ENCODE measurements at regions not wholly inside any gene's neighbourhood (a gene's known extent, or its start where the extent isn't known, plus 50 kb on each side); places are given as distances from the start of the nearest gene placed in this dataset.
"Not testable (repeated sequence)": the region's sequence is repeated elsewhere in the genome, so short reads cannot be mapped to it uniquely, and the experiment has no call there.

DNA sequence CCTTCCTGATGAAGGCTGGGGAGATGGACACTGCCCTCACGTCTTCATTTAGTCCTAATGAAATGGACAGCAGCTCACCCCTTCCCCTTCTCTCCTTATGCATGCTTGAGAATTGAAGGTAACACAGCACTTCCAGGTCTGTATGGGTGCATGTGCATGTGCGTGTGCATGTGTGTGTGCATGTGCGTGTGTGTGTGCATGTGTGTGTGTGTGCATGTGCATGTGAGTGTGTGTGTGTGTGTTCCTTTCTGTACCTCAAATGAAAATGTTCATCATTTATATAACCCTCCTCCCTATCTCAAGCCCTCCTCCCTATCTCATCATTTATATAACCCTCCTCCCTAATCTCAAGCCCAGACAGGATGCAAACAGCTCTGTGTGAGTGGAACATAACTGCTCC, 444.8 kb downstream of the MAT2B start:
- DNase-seq (ENCODE audit: low read depth): no peak

DNA sequence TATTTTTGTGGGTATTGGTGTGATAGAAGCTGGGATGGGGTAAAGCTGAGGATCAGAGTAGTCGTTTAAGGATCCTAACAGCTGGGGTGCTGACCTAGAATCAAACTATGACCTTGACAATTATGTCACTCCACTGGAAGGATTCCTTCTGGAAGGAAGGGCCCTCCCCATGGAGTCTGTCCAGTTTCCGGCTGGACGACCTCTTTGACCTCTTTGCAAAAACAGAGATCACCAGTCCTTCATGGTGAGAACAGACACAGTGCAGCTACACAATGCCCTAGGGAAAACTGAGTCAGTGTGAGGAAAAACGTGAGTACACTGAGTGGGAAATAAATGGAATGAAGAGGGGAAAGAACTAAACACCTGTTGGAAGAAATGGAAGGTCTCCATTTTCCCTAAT, 445.6 kb downstream of the MAT2B start:
- DNase-seq (ENCODE audit: low read depth): no peak

DNA sequence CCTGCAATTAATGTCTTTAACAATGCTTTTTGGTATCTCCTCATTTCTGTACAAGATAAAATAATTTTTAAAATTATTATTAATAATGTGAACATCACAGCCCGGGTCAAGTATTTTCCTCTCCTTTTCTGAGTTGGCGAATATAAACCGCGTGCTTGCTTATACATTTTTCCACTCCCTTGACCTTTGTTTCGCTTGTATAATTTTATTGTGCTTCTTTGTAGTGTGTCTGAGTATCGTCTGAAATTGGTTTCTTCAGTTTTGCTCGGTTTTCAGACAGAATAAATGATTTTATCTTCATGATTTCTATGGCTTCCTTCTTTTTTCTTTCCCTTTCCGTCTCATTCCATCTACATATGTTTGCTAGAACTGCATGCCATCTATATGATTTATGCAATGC, 448.5 kb downstream of the MAT2B start:
- no peak for DNase-seq (ENCODE audit: low read depth)

DNA sequence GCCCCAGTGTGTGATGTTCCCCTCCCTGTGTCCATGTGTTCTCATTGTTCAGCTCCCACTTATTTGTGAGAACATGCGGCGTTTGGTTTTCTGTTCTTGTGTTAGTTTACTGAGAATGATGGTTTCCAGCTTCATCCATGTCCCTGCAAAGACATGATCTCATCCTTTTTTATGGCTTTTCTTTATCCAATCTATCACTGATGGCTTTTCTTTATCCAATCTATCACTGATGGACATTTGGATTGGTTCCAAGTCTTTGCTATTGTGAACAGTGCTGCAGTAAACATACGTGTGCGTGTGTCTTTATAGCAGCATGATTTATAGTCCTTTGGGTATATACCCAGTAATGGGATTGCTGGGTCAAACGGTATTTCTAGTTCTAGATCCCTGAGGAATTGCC, 455.8 kb downstream of the MAT2B start:
- not testable (repeated sequence) for DNase-seq (ENCODE audit: low read depth)

DNA sequence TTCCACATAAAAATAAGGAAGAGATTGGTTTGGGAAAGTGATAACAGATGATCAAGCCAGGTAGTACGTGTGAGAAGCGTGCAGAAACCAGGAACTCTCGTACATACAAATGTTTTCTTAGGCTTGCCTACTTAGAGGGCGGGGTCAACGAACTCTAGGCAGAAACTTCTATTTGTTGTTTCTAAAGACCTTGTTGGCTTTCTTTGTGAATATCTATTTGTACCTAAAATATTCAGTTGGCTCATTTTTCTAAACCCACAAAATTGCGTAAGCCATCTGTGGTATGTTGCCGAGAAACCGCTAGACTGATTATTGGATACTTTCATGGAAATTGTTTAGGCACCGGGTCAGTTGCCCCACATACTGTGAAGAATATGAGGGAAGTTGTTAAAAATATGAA, 458.5 kb downstream of the MAT2B start:
- DNase-seq (ENCODE audit: low read depth): no peak

DNA sequence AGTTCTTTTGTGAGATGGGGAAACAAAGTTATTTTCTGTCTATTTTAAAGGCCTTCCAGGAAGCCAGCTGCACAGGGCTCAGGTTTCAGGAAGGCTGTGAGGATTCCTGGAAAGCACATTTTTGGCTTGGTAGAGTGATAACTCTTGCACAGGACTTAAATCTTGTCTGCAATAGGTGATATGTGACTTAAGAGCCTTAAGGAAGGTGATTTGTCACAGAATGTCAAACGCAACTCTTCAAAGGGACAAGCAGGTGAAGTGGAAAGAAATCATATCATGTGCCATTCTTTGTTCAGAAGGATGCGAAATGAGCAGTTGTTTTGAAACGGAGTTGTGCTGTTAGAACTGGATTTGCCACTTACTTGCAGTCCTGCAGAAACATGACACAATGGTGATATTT, 459.3 kb downstream of the MAT2B start:
- no peak for DNase-seq (ENCODE audit: low read depth)

DNA sequence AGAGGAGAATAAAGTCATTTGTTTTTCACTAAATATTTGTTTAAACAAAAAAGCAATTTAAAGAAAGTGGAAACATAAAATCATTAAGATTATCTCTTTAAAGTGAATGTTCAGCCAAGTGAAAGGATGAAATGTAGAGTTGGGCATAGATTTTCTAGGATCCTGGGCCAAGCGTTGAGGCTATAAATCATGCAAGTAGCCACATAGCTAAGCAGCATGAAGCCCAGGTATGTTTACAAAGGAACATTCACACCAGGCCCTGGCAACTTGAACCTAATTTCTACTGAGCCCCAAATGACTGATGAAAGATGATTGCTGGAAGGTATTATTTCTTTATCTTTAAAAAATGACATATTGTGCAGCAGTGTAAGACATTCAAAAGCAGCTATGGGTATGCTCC, 461.8 kb downstream of the MAT2B start:
- DNase-seq (ENCODE audit: low read depth): no peak

DNA sequence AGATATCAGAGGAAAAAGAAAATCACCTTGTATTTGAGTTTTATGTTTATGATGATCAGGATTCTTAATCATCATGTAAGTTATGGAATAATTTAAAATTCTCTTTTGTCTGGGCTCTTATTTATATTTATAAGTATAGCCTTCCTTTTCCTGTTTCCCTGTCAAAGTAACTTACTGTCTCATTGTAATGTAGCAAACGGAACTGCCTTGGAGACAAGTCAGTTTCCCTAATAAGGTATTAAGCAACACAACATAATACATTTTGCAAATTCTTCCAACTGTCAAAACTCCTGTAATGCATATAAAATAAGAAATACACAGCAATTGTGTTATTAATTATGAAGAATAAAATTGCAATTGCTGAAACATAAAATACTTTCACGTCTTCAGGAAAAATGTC, 463.2 kb downstream of the MAT2B start:
- DNase-seq (ENCODE audit: low read depth): no peak

DNA sequence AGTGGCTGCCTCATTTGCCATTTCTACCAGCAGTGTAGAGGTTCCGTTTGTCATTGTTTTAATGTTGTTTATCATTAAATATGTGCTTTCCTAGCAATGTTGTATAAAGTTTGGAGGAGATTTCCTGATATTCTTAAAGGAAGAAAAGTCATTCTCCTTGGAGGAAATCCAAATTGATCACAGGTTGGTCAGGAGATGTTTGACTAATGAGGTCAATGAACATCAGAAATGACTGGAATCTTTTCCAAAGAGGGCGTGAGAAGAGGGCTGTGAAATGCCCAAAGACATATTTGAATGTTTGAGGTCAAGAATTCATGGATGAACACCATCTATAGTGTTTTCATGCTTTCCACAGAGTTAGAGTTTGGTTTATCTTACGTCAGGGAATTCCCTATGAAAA, 471.3 kb downstream of the MAT2B start:
- DNase-seq (ENCODE audit: low read depth): no peak

DNA sequence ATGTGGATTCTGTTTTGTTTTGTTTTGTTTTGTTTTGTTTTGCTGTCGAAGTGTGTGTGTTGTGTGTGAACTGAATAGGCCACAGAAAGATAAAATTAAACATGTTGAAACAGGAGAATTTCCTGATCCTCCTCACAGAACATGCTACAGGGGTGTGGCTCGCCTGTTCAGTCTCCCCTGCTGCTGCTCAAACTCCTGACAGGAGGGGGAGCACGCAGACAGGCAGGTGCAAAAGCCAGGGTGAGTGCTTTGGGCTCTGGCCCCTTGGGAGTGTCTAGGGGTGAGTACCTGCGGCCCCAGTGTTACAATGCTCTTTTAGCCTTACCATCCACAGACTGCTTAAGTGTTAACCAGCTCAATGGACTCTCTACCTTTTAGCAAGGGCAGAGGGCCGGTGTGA, 473.5 kb downstream of the MAT2B start:
- DNase-seq (ENCODE audit: low read depth): no peak

DNA sequence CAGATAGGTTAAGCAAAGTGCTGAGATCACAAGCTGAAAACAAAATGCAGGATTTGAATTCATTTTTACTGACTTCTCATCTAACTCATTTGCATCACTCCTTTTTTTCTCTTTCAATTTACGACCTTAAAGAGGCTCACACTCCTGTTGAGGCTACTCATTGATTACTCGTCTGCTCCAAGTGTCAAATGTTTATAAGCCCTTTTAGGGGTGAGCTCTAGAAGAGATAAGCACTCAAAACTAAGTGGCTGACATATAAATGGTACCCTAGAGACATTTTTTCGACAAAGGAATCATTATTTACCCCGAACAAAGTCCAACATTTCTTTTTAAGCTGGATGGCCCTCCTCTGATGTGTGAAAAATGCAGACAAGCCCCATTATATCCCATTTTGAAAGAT, 483.1 kb downstream of the MAT2B start:
- no peak for DNase-seq (ENCODE audit: low read depth)

DNA sequence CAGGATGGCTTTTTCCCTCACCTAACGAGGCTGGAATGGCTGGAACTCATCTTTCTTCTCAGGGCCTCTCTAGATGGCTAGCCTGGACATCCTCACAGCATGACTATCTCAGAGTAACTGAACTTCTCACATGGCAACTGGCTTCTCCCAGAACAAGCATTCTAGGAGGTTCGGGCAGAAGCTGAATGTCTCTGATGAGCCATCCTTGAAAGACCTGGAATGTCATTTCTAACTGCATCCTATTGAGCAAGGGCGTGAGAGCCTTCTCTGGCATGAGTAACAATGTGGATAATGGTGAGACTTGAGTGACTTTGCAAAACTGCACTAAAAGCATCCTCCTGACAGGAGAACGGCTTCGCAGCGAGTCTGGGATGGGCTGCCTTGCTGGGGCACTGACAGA, 487.7 kb downstream of the MAT2B start:
- no peak for DNase-seq (ENCODE audit: low read depth)

DNA sequence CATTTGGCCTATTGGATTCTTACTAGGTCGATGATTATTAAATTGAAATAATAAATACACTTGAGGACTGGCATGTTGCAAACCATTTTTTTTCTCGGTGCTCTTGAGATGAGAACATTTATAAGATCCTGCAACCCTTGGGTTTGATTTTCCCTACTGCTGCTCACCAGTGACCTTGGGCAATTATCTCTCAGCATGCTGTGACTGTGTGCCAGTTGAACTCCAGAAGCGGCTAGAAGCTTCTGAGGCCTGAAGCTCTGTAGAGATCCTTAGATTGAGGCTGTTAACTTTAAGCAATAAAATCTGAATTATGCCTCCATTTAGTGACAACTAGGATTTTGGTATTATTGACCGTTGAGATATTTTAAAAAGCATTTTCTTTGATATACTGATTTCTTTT, 489.8 kb downstream of the MAT2B start:
- DNase-seq (ENCODE audit: low read depth): no peak

DNA sequence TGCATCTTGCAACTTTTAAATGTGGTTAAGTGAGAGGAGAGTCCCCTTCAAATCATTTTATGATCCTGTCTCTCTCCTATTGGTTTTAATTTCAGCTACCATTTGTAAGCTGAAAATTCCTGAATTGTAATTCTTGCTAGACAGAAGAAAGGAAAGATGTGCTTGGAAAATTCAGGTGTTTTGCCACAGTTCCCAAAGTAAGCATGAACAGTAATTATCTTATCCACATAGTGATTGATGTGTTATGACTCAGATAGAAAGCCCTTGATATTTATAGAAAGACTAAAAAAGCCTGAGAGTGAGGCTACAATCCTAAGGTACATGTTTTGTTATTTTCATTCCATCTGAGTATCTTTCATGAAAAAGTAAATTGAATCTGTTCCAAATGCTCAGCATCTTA, 492.5 kb downstream of the MAT2B start:
- DNase-seq (ENCODE audit: low read depth): no peak

DNA sequence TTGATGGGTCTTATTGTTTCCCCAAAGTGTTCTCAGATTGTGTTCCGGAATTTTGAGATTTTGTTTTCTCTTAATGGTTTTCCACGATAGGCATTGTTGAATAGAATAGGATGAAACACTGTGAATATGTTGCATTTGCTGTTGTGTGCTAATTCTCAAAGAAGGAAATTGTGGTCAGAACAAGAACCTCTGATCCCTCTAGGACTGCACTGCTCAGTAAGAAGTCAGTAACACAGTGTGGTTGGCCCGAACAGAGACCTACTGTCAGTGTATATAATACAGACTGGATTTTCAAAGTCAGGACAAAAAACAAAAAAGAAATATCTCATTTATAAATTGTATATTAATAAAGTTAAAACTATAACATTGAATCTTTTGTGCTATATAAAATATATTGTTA, 494.8 kb downstream of the MAT2B start:
- DNase-seq (ENCODE audit: low read depth): no peak

DNA sequence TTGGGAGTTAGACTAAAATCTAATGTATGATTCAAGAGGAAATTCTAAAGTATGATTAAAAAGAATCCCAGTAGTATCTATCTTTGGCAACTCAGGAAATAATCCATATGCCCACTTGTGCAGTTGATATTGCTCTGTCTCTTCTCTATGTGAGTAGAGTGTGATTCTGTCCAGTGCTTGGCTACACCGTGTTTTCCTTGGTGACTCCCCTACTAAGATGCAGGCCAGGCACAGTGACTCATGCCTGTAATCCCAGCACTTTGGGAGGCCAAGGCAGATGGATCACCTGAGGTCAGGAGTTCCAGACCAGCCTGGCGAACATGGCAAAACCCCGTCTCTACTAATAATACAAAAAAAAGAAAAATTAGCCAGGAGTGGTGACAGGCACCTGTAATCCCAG, 495.4 kb downstream of the MAT2B start:
- no peak for DNase-seq (ENCODE audit: low read depth)

DNA sequence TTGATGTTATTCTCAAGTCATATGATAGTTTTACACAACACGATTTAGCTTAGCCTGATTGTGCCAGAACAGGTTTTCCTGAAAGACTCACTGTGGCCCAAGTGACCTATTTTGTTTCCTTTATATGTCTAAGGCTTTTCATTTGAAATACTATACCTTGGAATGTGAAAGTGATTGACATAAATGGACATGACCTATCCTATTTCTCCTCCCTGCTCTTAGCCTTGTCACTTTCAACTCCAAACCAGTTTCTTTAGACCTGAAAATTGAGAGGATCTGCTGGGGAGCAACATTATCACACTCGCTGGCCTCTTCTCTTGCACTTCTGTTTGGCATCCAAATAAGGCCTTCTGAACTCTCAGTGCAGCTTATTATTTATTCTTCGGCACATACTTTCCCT, 496.8 kb downstream of the MAT2B start:
- no peak for DNase-seq (ENCODE audit: low read depth)

DNA sequence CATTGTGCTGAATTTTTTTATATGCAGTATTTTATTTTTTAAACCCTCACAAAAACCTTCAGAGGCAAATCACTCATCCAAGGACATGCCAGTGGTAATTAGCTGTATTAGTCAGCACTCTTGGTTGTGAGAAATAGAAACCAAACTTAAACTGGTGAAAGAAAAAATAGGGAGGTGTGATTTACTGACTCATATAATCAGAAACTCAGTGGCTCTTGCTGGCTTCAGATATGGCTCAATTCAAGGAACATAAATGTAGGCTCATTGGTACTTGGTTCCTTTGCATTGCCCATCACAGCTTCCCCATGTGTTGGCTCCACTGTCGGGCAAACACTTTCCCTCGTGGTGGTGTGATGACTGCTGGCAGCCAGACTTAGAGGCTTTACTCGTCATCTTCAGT, 497.2 kb downstream of the MAT2B start:
- DNase-seq (ENCODE audit: low read depth): no peak

DNA sequence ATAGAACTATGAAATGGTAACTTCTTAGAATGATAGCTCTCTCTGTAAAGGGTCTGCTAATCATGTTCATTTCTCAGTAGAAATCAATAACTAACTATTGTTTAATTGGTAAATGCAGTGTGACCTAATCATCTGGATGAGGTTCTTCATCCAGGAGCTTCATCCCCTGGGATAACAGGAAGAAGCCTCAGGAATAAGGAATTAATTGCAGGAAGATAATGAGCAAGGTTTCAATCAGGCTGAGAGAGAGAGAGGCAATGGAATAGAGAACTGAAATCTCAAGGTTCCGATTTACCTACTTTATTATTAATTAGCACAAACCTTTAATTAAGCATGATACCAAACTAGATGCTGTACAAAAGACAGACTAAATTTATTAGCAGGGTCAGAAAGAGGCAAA, 499.7 kb downstream of the MAT2B start:
- no peak for DNase-seq (ENCODE audit: low read depth)

DNA sequence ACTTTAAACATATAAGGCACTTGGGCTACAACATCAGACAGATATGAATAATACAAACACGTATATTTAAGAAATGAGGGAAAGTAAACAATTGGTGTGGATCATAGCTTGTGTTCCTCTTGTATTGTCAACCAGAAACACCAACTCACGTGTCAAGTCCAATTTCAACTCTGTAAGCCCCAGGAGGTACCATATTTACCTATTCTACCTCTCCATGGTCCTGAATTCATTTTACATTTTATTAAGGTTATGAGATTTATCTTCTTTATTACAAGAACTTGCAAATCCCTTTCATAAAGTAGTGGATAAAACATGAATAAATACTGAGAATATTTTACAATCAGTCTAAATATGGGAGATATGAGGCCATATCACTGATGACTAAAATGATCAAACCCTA, 501.6 kb downstream of the MAT2B start:
- no peak for DNase-seq (ENCODE audit: low read depth)

DNA sequence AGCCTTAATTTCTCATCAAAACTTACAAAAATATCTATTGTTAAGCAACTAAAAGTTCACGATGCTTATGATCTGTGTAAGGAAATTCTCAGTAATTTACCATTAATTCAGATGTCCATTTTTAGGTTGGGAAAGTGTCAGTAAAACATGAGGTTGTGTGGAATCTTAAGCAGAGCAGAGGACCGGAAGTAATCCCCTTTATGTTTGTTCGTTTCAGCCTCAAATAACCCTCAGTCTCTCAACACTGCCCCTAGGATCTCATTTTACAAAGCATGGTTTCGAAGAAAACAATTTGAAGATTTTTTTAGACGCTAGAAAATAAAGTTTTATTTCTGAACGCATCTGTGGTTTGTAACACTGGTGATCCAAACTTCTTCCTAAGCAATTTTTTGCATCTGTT, 504.2 kb downstream of the MAT2B start:
- DNase-seq (ENCODE audit: low read depth): no peak

DNA sequence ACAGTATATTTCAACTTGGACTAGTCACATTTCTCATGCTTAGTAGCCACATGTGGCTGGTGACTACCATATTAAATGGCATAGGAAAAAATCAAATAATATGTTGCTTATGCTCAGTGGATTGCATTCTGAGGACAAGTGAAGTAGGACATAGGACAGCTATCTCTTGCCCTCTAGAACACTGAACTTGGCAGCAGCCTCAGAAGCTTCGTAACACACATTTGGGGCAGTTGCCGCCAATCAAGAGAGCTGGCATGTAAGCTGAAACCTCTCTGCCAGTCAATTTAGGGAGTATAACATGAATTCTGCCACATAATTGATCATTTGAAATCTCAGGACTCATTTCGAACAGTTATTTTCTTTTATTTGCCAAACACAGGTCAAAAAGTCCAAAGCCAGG, 505.5 kb downstream of the MAT2B start:
- no peak for DNase-seq (ENCODE audit: low read depth)

DNA sequence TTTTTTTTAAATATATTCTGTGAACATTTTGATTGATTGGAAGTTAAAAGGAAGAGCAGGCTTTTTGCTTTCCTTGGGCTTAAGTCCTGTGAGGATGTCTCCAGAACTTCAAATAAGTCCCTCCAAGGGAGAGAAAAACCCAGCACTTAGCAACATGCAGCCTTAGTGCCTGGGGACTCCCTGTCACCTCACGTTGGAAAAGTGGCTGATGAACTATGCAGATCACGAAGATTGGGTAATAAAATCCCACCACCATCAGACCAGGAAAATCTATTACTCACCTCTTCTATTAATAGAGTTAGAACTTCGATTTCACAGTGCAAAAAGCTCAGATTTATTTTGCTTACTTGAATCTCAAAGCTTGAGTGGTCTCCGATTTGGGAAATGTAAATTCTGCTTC, 507.0 kb downstream of the MAT2B start:
- no peak for DNase-seq (ENCODE audit: low read depth)

DNA sequence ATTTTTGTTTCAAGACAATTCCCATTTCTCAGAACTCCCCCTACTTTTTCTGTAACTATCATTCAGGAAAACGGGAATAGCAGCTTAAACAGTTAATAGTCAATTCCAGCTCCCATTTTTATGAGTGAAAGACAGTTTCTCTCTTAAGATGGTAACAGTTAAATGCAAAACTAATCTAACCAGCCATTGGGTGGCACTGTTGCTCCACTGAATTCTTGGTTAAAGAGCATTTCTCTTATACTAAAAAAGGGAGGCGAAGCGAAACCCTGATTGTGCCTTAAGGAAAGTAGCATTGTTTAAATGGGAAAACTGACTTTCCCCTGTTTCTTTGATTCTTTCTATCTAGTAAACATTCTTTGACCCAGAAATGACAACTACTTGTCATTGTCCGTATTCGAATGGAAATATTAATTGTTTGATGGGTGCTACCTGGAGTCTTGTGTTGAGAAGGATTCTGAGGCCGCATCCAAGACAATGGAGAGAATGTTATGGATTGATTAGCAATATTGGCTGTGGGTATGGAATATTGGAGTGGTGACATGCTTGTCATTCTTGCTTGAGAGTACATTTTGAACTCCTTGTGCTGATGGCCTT, 507.8 kb downstream of the MAT2B start:
- peak; percentile 5 for DNase-seq (ENCODE audit: low read depth)

DNA sequence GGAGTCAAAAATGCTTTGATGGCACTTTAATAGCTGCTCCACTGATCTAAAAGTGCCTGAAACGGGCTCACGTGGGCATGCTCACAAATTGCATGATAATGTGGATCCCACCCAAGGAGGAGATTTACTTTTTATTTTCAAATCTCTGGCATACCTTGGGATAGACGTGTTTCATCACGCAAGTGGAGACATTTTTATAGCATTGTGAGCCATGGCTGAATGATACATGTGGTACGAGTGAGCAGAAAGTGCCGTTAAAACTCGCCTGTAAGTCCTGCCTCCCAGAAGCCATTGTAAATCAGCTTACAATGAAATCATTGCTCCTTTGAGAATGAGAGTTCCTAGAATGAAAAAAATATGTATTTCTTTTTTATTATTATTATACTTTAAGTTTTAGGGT, 514.7 kb downstream of the MAT2B start:
- DNase-seq (ENCODE audit: low read depth): no peak

All from GM04504 (cell line).